ENCODE measurements at regions not wholly inside any gene's neighbourhood (a gene's known extent, or its start where the extent isn't known, plus 50 kb on each side); places are given as distances from the start of the nearest gene placed in this dataset.

DNA sequence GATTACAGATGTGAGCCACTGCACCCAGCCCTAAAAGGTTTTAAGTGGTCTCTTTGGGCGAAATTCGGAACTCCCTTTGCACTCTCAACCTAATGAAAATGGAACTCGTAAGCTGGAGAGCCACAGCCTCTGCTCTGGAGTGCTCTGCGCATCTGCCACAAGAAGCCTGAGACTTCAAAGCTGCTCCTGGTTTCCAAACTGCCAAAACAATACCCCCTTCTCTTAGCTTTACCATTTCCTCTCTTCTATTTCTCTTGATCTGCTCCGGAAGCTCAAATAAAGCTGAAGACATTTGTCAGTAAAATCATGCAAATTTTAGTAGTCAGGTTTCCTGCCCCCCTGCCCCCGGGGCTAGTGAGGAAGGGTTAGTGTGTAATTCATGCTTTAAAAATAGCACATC lies 312.7 kb downstream of the MFSD1 start:
- H3K36me3 ChIP-seq (ENCODE audit: control insufficient read depth, insufficient read depth, low read length) = no peaks in the 10 kb centered on the region
- H3K79me2 ChIP-seq (ENCODE audit: control insufficient read depth, insufficient read depth, low read length) = no peaks in the 10 kb centered on the region
- no peaks in the 10 kb centered on the region for H4K20me1 ChIP-seq (ENCODE audit: control insufficient read depth, extremely low read depth, insufficient read depth, low read length)
- H3K9ac ChIP-seq (ENCODE audit: insufficient read depth, low read length) = no peak overlapping the region
- no peaks in the 10 kb centered on the region for H3K9me3 ChIP-seq (ENCODE audit: control insufficient read depth, insufficient read depth, low read depth, low read length)
- no peaks in the 10 kb centered on the region for H3K27me3 ChIP-seq (ENCODE audit: control insufficient read depth, insufficient read depth, low read length)
- H3K4me3 ChIP-seq (replicated peaks in 1 of 4; ENCODE audit: control extremely low read depth in 1 of 4, insufficient read depth in 1 of 4, low read depth in 3 of 4, low read length in 4 of 4) = no peak overlapping the region
- no peak overlapping the region for H2AFZ ChIP-seq (ENCODE audit: low read length)
- H3K4me2 ChIP-seq (ENCODE audit: extremely low read depth, insufficient read depth, low read length) = no peak overlapping the region
- no peak overlapping the region for H3K27ac ChIP-seq (ENCODE audit: insufficient read depth, low read length)
- no peak for TF ChIP-seq EZH2 (IDR thresholded peaks at IDR 0.05; ENCODE audit: low read length, missing control alignments)
- TF ChIP-seq, protein P1, sequence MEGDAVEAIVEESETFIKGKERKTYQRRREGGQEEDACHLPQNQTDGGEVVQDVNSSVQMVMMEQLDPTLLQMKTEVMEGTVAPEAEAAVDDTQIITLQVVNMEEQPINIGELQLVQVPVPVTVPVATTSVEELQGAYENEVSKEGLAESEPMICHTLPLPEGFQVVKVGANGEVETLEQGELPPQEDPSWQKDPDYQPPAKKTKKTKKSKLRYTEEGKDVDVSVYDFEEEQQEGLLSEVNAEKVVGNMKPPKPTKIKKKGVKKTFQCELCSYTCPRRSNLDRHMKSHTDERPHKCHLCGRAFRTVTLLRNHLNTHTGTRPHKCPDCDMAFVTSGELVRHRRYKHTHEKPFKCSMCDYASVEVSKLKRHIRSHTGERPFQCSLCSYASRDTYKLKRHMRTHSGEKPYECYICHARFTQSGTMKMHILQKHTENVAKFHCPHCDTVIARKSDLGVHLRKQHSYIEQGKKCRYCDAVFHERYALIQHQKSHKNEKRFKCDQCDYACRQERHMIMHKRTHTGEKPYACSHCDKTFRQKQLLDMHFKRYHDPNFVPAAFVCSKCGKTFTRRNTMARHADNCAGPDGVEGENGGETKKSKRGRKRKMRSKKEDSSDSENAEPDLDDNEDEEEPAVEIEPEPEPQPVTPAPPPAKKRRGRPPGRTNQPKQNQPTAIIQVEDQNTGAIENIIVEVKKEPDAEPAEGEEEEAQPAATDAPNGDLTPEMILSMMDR (conservative IDR thresholded peaks at IDR 0.05 in 1 of 2, IDR thresholded peaks at IDR 0.05 in 1 of 2; ENCODE audit: low read depth in 1 of 2, low read length in 2 of 2) = no peak
- no peak for DNase-seq (ENCODE audit: low read depth in 2 of 2)
- no peaks in the 10 kb centered on the region for H3K4me1 ChIP-seq (ENCODE audit: control insufficient read depth, extremely low read depth, insufficient read depth, low read length)

DNA sequence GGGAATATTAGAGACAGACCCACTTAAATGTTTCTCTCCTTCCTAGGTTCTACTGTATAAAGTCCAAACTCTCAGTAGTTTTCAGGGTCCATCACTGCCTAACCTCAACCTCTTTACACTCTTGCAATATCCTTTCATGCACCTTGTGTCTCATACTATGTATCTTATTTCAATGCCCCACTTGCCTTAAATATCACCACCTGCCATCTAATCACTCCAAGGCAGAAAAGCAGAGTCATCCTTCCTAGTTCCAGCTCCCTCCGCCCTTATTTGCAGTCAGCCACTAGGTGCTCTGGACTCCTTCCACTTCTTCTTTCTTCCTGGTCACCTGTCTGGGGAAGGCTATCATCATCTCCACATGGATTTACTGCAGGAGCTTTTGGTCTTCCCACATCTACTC lies 322.0 kb downstream of the MFSD1 start:
- H4K20me1 ChIP-seq (ENCODE audit: control insufficient read depth, extremely low read depth, insufficient read depth, low read length) = no peaks in the 10 kb centered on the region
- H3K9me3 ChIP-seq (ENCODE audit: control insufficient read depth, insufficient read depth, low read depth, low read length) = no peaks in the 10 kb centered on the region
- no peak for DNase-seq (ENCODE audit: low read depth in 2 of 2)
- H3K27ac ChIP-seq (ENCODE audit: insufficient read depth, low read length) = no peak overlapping the region
- no peak overlapping the region for H3K4me2 ChIP-seq (ENCODE audit: extremely low read depth, insufficient read depth, low read length)
- no peak overlapping the region for H3K4me3 ChIP-seq (replicated peaks in 1 of 4; ENCODE audit: control extremely low read depth in 1 of 4, insufficient read depth in 1 of 4, low read depth in 3 of 4, low read length in 4 of 4)
- H3K9ac ChIP-seq (ENCODE audit: insufficient read depth, low read length) = no peak overlapping the region
- H2AFZ ChIP-seq (ENCODE audit: low read length) = no peak overlapping the region
- peaks cover 2% of the 10 kb centered on the region for H3K4me1 ChIP-seq (ENCODE audit: control insufficient read depth, extremely low read depth, insufficient read depth, low read length)
- no peaks in the 10 kb centered on the region for H3K27me3 ChIP-seq (ENCODE audit: control insufficient read depth, insufficient read depth, low read length)
- no peak for TF ChIP-seq EZH2 (IDR thresholded peaks at IDR 0.05; ENCODE audit: low read length, missing control alignments)
- TF ChIP-seq, protein P1 (conservative IDR thresholded peaks at IDR 0.05 in 1 of 2, IDR thresholded peaks at IDR 0.05 in 1 of 2; ENCODE audit: low read depth in 1 of 2, low read length in 2 of 2) = no peak
- H3K79me2 ChIP-seq (ENCODE audit: control insufficient read depth, insufficient read depth, low read length) = no peaks in the 10 kb centered on the region
- H3K36me3 ChIP-seq (ENCODE audit: control insufficient read depth, insufficient read depth, low read length) = no peaks in the 10 kb centered on the region

DNA sequence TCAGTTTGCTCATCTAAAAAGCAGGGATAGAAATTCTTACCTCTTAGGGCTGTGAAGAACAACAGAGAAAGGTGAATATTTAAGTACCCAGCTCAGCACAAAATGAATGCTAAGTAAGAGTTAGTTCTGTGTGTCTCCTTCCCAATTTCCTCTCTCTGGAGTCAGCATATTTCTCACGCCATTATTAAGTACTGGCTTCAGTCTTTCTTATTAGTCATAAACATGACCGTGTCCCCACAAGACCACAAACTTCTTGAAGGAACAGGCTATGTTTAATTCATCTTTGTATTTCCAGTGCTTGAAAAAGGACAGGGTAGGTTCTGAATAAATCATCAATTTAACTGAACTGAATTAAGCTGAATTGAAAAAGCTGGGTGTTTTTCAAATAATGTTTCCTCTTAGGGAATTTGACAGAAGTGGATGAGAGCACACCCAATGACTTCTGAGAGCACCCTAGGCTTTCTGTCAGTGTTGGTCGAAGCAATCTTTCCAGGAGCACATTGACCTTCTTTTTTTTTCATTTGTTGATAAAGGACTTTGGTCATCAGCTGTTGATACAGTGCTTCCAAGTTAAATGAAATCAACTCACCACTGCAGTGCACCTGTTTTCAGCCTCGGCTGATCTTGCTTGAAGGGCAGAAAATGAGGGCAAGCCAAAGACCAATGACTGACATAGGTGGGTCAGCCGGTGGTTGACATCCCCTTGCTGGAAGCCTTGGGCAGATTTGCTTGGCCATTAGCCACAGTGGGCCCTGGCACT lies 324.6 kb downstream of the MFSD1 start:
- no peak overlapping the region for H3K27ac ChIP-seq (ENCODE audit: insufficient read depth, low read length)
- H3K79me2 ChIP-seq (ENCODE audit: control insufficient read depth, insufficient read depth, low read length) = no peaks in the 10 kb centered on the region
- no peaks in the 10 kb centered on the region for H3K27me3 ChIP-seq (ENCODE audit: control insufficient read depth, insufficient read depth, low read length)
- no peaks in the 10 kb centered on the region for H3K9me3 ChIP-seq (ENCODE audit: control insufficient read depth, insufficient read depth, low read depth, low read length)
- H3K4me3 ChIP-seq (replicated peaks in 1 of 4; ENCODE audit: control extremely low read depth in 1 of 4, insufficient read depth in 1 of 4, low read depth in 3 of 4, low read length in 4 of 4) = no peak overlapping the region
- H4K20me1 ChIP-seq (ENCODE audit: control insufficient read depth, extremely low read depth, insufficient read depth, low read length) = no peaks in the 10 kb centered on the region
- H3K4me1 ChIP-seq (ENCODE audit: control insufficient read depth, extremely low read depth, insufficient read depth, low read length) = peaks cover 2% of the 10 kb centered on the region
- H2AFZ ChIP-seq (ENCODE audit: low read length) = no peak overlapping the region
- no peak overlapping the region for H3K9ac ChIP-seq (ENCODE audit: insufficient read depth, low read length)
- DNase-seq (ENCODE audit: low read depth in 2 of 2) = peak in 1 of 2 donors; percentile 79
- no peak overlapping the region for H3K4me2 ChIP-seq (ENCODE audit: extremely low read depth, insufficient read depth, low read length)
- TF ChIP-seq EZH2 (IDR thresholded peaks at IDR 0.05; ENCODE audit: low read length, missing control alignments) = no peak
- TF ChIP-seq, protein P1 (conservative IDR thresholded peaks at IDR 0.05 in 1 of 2, IDR thresholded peaks at IDR 0.05 in 1 of 2; ENCODE audit: low read depth in 1 of 2, low read length in 2 of 2) = no peak
- no peaks in the 10 kb centered on the region for H3K36me3 ChIP-seq (ENCODE audit: control insufficient read depth, insufficient read depth, low read length)
